ENCODE measurements at regions not wholly inside any gene's neighbourhood (a gene's known extent, or its start where the extent isn't known, plus 50 kb on each side); places are given as distances from the start of the nearest gene placed in this dataset.

DNA sequence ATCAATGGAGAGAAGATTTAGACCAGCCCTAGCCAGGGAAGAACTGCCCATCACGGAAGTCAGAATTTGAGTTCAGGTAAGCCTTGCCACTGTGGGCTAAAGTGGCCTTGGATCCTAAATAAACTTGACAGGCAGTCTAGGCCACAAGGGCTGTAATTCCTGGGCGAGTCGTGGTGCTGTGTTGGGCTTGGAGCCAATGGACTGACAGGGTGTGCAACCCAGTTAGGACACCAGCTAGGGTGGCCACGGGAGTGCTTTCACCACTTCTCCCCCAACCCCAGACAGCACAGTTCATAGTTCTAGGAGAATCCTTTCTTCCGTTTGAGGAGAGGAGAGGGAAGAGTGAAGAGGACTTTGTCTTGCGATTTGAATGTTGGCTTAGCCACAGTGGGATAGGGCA is 422.4 kb downstream of the DOK5 start:
- Mint-ChIP-seq H3K4me1 (ENCODE audit: low read depth, unreplicated experiment) (no peaks in the 10 kb centered on the region), H3K27me3 (ENCODE audit: unreplicated experiment) (peaks cover 2% of the 10 kb centered on the region), H3K27ac (ENCODE audit: unreplicated experiment) (no peak overlapping the region), H3K36me3 (ENCODE audit: unreplicated experiment) (peaks cover 20% of the 10 kb centered on the region), H3K4me3 (ENCODE audit: unreplicated experiment) (no peak overlapping the region), H3K9me3 (ENCODE audit: unreplicated experiment) (peaks cover 4% of the 10 kb centered on the region)
- no peak for DNase-seq
- no peak for TF ChIP-seq CTCF (IDR thresholded peaks at IDR 0.05; ENCODE audit: partially characterized antibody, unreplicated experiment)

DNA sequence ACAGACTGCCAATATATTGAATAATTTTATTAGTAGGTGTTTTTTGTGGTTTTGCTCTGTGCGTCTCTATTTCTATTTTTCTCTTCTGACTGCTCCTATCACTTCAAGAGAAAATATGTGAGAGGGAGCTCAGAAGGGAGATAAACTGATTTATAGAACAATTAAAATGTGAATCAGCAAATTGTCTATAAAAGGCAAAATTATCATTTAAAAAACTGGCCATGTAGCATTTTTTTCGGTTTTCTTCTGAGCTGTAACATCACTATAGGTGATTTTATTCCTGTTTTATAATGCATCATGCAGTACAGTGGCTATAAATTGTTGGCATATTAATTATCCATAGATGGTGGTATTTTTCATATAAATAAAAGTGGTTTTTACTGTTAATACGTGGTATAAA is 416.5 kb downstream of the DOK5 start:
- H3K27ac Mint-ChIP-seq (ENCODE audit: unreplicated experiment): no peak overlapping the region
- no peaks in the 10 kb centered on the region for H3K4me1 Mint-ChIP-seq (ENCODE audit: low read depth, unreplicated experiment)
- DNase-seq: no peak
- H3K36me3 Mint-ChIP-seq (ENCODE audit: unreplicated experiment): no peaks in the 10 kb centered on the region
- no peak overlapping the region for H3K4me3 Mint-ChIP-seq (ENCODE audit: unreplicated experiment)
- H3K9me3 Mint-ChIP-seq (ENCODE audit: unreplicated experiment): no peaks in the 10 kb centered on the region
- no peaks in the 10 kb centered on the region for H3K27me3 Mint-ChIP-seq (ENCODE audit: unreplicated experiment)
- no peak for TF ChIP-seq CTCF (IDR thresholded peaks at IDR 0.05; ENCODE audit: partially characterized antibody, unreplicated experiment)

GRCh38 chr20:54879393-54879792 is 404.0 kb downstream of the DOK5 start:
- H3K4me3 Mint-ChIP-seq (ENCODE audit: unreplicated experiment): no peak overlapping the region
- peaks cover 2% of the 10 kb centered on the region for H3K27me3 Mint-ChIP-seq (ENCODE audit: unreplicated experiment)
- peaks cover 8% of the 10 kb centered on the region for H3K9me3 Mint-ChIP-seq (ENCODE audit: unreplicated experiment)
- H3K27ac Mint-ChIP-seq (ENCODE audit: unreplicated experiment): no peak overlapping the region
- H3K4me1 Mint-ChIP-seq (ENCODE audit: low read depth, unreplicated experiment): no peaks in the 10 kb centered on the region
- no peak for DNase-seq
- no peaks in the 10 kb centered on the region for H3K36me3 Mint-ChIP-seq (ENCODE audit: unreplicated experiment)
- TF ChIP-seq CTCF (IDR thresholded peaks at IDR 0.05; ENCODE audit: partially characterized antibody, unreplicated experiment): no peak

GRCh38 chr20:54875307-54875706 is 399.9 kb downstream of the DOK5 start:
- Mint-ChIP-seq H3K27me3 (ENCODE audit: unreplicated experiment) (no peaks in the 10 kb centered on the region), H3K4me1 (ENCODE audit: low read depth, unreplicated experiment) (no peaks in the 10 kb centered on the region), H3K36me3 (ENCODE audit: unreplicated experiment) (no peaks in the 10 kb centered on the region), H3K4me3 (ENCODE audit: unreplicated experiment) (no peak overlapping the region), H3K27ac (ENCODE audit: unreplicated experiment) (no peak overlapping the region), H3K9me3 (ENCODE audit: unreplicated experiment) (peaks cover 5% of the 10 kb centered on the region)
- DNase-seq: no peak
- TF ChIP-seq CTCF (IDR thresholded peaks at IDR 0.05; ENCODE audit: partially characterized antibody, unreplicated experiment): no peak

DNA sequence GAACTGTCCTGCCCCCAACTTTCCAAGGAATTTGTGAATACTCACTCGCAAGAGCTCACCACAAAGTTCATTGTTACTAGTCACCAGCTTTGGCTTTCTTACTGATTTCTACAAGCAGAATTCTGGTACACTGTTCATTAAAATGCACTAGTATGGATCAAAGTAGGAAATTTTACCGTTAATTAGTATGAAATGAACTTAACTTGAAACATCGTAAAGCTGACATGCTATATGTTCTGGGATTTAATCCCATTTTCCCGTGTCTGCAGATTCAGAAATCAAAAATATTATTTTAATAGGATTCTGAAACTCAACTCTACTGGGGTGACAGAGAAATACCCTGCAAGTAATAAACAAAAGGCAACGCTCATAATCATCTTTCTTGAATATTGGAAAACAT is 399.3 kb downstream of the DOK5 start:
- no peak for DNase-seq
- no peaks in the 10 kb centered on the region for H3K36me3 Mint-ChIP-seq (ENCODE audit: unreplicated experiment)
- H3K27me3 Mint-ChIP-seq (ENCODE audit: unreplicated experiment): no peaks in the 10 kb centered on the region
- H3K27ac Mint-ChIP-seq (ENCODE audit: unreplicated experiment): no peak overlapping the region
- H3K4me1 Mint-ChIP-seq (ENCODE audit: low read depth, unreplicated experiment): no peaks in the 10 kb centered on the region
- no peak for TF ChIP-seq CTCF (IDR thresholded peaks at IDR 0.05; ENCODE audit: partially characterized antibody, unreplicated experiment)
- no peak overlapping the region for H3K4me3 Mint-ChIP-seq (ENCODE audit: unreplicated experiment)
- peaks cover 5% of the 10 kb centered on the region for H3K9me3 Mint-ChIP-seq (ENCODE audit: unreplicated experiment)

Measured in glutamatergic neuron (in vitro differentiated cells).